ENCODE measurements at regions not wholly inside any gene's neighbourhood (a gene's known extent, or its start where the extent isn't known, plus 50 kb on each side); places are given as distances from the start of the nearest gene placed in this dataset.
"Not testable (repeated sequence)": the region's sequence is repeated elsewhere in the genome, so short reads cannot be mapped to it uniquely, and the experiment has no call there.

- Mint-ChIP-seq H3K4me1 (ENCODE audit: low read depth) (no peaks in the 10 kb centered on the region), H3K27ac (no peak overlapping the region), H3K9me3 (ENCODE audit: insufficient read depth) (peaks cover 15% of the 10 kb centered on the region), H3K27me3 (ENCODE audit: low read depth) (no peaks in the 10 kb centered on the region), H3K4me3 (no peak overlapping the region), H3K36me3 (ENCODE audit: low read depth) (peaks cover 2% of the 10 kb centered on the region)
- ChIA-PET POLR2A (no interaction called here), CTCF (no interaction called here)
- DNase-seq (no peak), ATAC-seq (no peak)
These were observed 512.8 kb upstream of the PCDH7 start for GRCh38 chr4:30207389-30207788.

- CTCF ChIA-PET: no interaction called here
- no peak for DNase-seq
These were observed 511.3 kb upstream of the PCDH7 start for GRCh38 chr4:30208731-30209435.

GRCh38 chr4:30215973-30216372 lies 504.2 kb upstream of the PCDH7 start:
- H3K27me3 Mint-ChIP-seq (ENCODE audit: low read depth); ATAC-seq; DNase-seq; H3K27ac Mint-ChIP-seq; POLR2A ChIA-PET; H3K4me3 Mint-ChIP-seq; H3K4me1 Mint-ChIP-seq (ENCODE audit: low read depth); H3K36me3 Mint-ChIP-seq (ENCODE audit: low read depth); CTCF ChIA-PET: not testable (repeated sequence)
- H3K9me3 Mint-ChIP-seq (ENCODE audit: insufficient read depth): peaks cover 23% of the 10 kb centered on the region

More at GRCh38 chr4:30208731-30209435, 511.3 kb upstream of the PCDH7 start:
- Mint-ChIP-seq H3K9me3 (ENCODE audit: insufficient read depth) (peaks cover 11% of the 10 kb centered on the region), H3K4me1 (ENCODE audit: low read depth) (no peaks in the 10 kb centered on the region), H3K36me3 (ENCODE audit: low read depth) (peaks cover 2% of the 10 kb centered on the region), H3K27me3 (ENCODE audit: low read depth) (no peaks in the 10 kb centered on the region), H3K27ac (no peak overlapping the region), H3K4me3 (no peak overlapping the region)
- no peak for ATAC-seq
- POLR2A ChIA-PET: no interaction called here

GRCh38 chr4:30245140-30245539 lies 475.0 kb upstream of the PCDH7 start:
- ATAC-seq (no peak), DNase-seq (no peak)
- ChIA-PET POLR2A (no interaction called here), CTCF (no interaction called here)
- H3K4me1 Mint-ChIP-seq (ENCODE audit: low read depth): no peaks in the 10 kb centered on the region
- H3K9me3 Mint-ChIP-seq (ENCODE audit: insufficient read depth): peaks cover 33% of the 10 kb centered on the region
- no peaks in the 10 kb centered on the region for H3K27me3 Mint-ChIP-seq (ENCODE audit: low read depth)
- H3K27ac Mint-ChIP-seq: no peak overlapping the region
- H3K36me3 Mint-ChIP-seq (ENCODE audit: low read depth): no peaks in the 10 kb centered on the region
- H3K4me3 Mint-ChIP-seq: no peak overlapping the region

- H3K4me1 Mint-ChIP-seq (ENCODE audit: low read depth): no peaks in the 10 kb centered on the region
- DNase-seq: no peak
- H3K36me3 Mint-ChIP-seq (ENCODE audit: low read depth): no peaks in the 10 kb centered on the region
- H3K27me3 Mint-ChIP-seq (ENCODE audit: low read depth): no peaks in the 10 kb centered on the region
- peaks cover 24% of the 10 kb centered on the region for H3K9me3 Mint-ChIP-seq (ENCODE audit: insufficient read depth)
- ATAC-seq: no peak
- H3K4me3 Mint-ChIP-seq: no peak overlapping the region
- ChIA-PET POLR2A (no interaction called here), CTCF (no interaction called here)
- H3K27ac Mint-ChIP-seq: no peak overlapping the region
These were observed 463.9 kb upstream of the PCDH7 start for GRCh38 chr4:30256116-30256832.

GRCh38 chr4:30258949-30259348 lies 461.2 kb upstream of the PCDH7 start:
- H3K4me3 Mint-ChIP-seq: no peak overlapping the region
- CTCF ChIA-PET: no interaction called here
- no peak for ATAC-seq
- POLR2A ChIA-PET: no interaction called here
- H3K27ac Mint-ChIP-seq: no peak overlapping the region
- no peaks in the 10 kb centered on the region for H3K36me3 Mint-ChIP-seq (ENCODE audit: low read depth)
- H3K9me3 Mint-ChIP-seq (ENCODE audit: insufficient read depth): peaks cover 14% of the 10 kb centered on the region
- H3K4me1 Mint-ChIP-seq (ENCODE audit: low read depth): no peaks in the 10 kb centered on the region
- no peaks in the 10 kb centered on the region for H3K27me3 Mint-ChIP-seq (ENCODE audit: low read depth)
- DNase-seq: no peak

- Mint-ChIP-seq H3K27ac (no peak overlapping the region), H3K36me3 (ENCODE audit: low read depth) (no peaks in the 10 kb centered on the region), H3K4me1 (ENCODE audit: low read depth) (no peaks in the 10 kb centered on the region), H3K27me3 (ENCODE audit: low read depth) (no peaks in the 10 kb centered on the region), H3K4me3 (no peak overlapping the region), H3K9me3 (ENCODE audit: insufficient read depth) (peaks cover 10% of the 10 kb centered on the region)
- CTCF ChIA-PET: no interaction called here
- POLR2A ChIA-PET: no interaction called here
- ATAC-seq: no peak
- DNase-seq: no peak
These were observed 457.8 kb upstream of the PCDH7 start for GRCh38 chr4:30262379-30262778.

- H3K27me3 Mint-ChIP-seq (ENCODE audit: low read depth): no peaks in the 10 kb centered on the region
- no peak for ATAC-seq
- no peaks in the 10 kb centered on the region for H3K36me3 Mint-ChIP-seq (ENCODE audit: low read depth)
- ChIA-PET POLR2A (no interaction called here), CTCF (no interaction called here)
- peaks cover 10% of the 10 kb centered on the region for H3K9me3 Mint-ChIP-seq (ENCODE audit: insufficient read depth)
- no peaks in the 10 kb centered on the region for H3K4me1 Mint-ChIP-seq (ENCODE audit: low read depth)
- no peak for DNase-seq
- no peak overlapping the region for H3K27ac Mint-ChIP-seq
- no peak overlapping the region for H3K4me3 Mint-ChIP-seq
These were observed 455.7 kb upstream of the PCDH7 start for GRCh38 chr4:30264465-30264864.

GRCh38 chr4:30265716-30266115 lies 454.5 kb upstream of the PCDH7 start:
- no peaks in the 10 kb centered on the region for H3K27me3 Mint-ChIP-seq (ENCODE audit: low read depth)
- no peak overlapping the region for H3K27ac Mint-ChIP-seq
- ATAC-seq: no peak
- H3K4me3 Mint-ChIP-seq: no peak overlapping the region
- H3K9me3 Mint-ChIP-seq (ENCODE audit: insufficient read depth): peaks cover 10% of the 10 kb centered on the region
- no peaks in the 10 kb centered on the region for H3K4me1 Mint-ChIP-seq (ENCODE audit: low read depth)
- no peaks in the 10 kb centered on the region for H3K36me3 Mint-ChIP-seq (ENCODE audit: low read depth)
- CTCF ChIA-PET: no interaction called here
- POLR2A ChIA-PET: no interaction called here
- DNase-seq: no peak

- H3K36me3 Mint-ChIP-seq (ENCODE audit: low read depth): no peaks in the 10 kb centered on the region
- no peak for ATAC-seq
- POLR2A ChIA-PET: no interaction called here
- no peak for DNase-seq
- H3K4me1 Mint-ChIP-seq (ENCODE audit: low read depth): no peaks in the 10 kb centered on the region
- no peaks in the 10 kb centered on the region for H3K27me3 Mint-ChIP-seq (ENCODE audit: low read depth)
- CTCF ChIA-PET: no interaction called here
- H3K27ac Mint-ChIP-seq: no peak overlapping the region
- H3K4me3 Mint-ChIP-seq: no peak overlapping the region
- H3K9me3 Mint-ChIP-seq (ENCODE audit: insufficient read depth): peaks cover 10% of the 10 kb centered on the region
These were observed 451.8 kb upstream of the PCDH7 start for GRCh38 chr4:30268370-30268769.

GRCh38 chr4:30269850-30270249 lies 450.3 kb upstream of the PCDH7 start:
- DNase-seq: no peak
- Mint-ChIP-seq H3K27ac (no peak overlapping the region), H3K27me3 (ENCODE audit: low read depth) (no peaks in the 10 kb centered on the region), H3K4me3 (no peak overlapping the region), H3K9me3 (ENCODE audit: insufficient read depth) (peaks cover 6% of the 10 kb centered on the region), H3K36me3 (ENCODE audit: low read depth) (no peaks in the 10 kb centered on the region), H3K4me1 (ENCODE audit: low read depth) (no peaks in the 10 kb centered on the region)
- CTCF ChIA-PET: no interaction called here
- ATAC-seq: no peak
- POLR2A ChIA-PET: no interaction called here

- ChIA-PET CTCF (no interaction called here), POLR2A (no interaction called here)
- Mint-ChIP-seq H3K4me3 (no peak overlapping the region), H3K9me3 (ENCODE audit: insufficient read depth) (peaks cover 10% of the 10 kb centered on the region), H3K36me3 (ENCODE audit: low read depth) (no peaks in the 10 kb centered on the region), H3K27me3 (ENCODE audit: low read depth) (no peaks in the 10 kb centered on the region), H3K27ac (no peak overlapping the region), H3K4me1 (ENCODE audit: low read depth) (no peaks in the 10 kb centered on the region)
- DNase-seq (no peak), ATAC-seq (no peak)
These were observed 438.2 kb upstream of the PCDH7 start for GRCh38 chr4:30281986-30282385.

GRCh38 chr4:30283336-30283735 lies 436.8 kb upstream of the PCDH7 start:
- H3K9me3 Mint-ChIP-seq (ENCODE audit: insufficient read depth): peaks cover 11% of the 10 kb centered on the region
- H3K36me3 Mint-ChIP-seq (ENCODE audit: low read depth): no peaks in the 10 kb centered on the region
- no peak overlapping the region for H3K4me3 Mint-ChIP-seq
- ATAC-seq (no peak), DNase-seq (no peak)
- H3K4me1 Mint-ChIP-seq (ENCODE audit: low read depth): no peaks in the 10 kb centered on the region
- H3K27ac Mint-ChIP-seq: no peak overlapping the region
- POLR2A ChIA-PET: no interaction called here
- no peaks in the 10 kb centered on the region for H3K27me3 Mint-ChIP-seq (ENCODE audit: low read depth)
- CTCF ChIA-PET: no interaction called here
